PFSK-1 (cell line): ENCODE measurements at regions not wholly inside any gene's neighbourhood (a gene's known extent, or its start where the extent isn't known, plus 50 kb on each side); places are given as distances from the start of the nearest gene placed in this dataset.

Experiments used
- FOXP2 ChIP-seq: optimal IDR thresholded peaks from 2 replicates; pipeline ENCODE3; 2011; ENCODE audit warnings: borderline replicate concordance, control low read depth, inconsistent platforms; ENCODE audit not compliant: insufficient read depth; ENCODE audit errors: extremely low read length, extremely low read depth
- POLR2AphosphoS5 ChIP-seq: IDR thresholded peaks from 2 replicates; pipeline ENCODE4 v1.6.1; 2012; ENCODE audit warnings: low read depth, mild to moderate bottlenecking, control low read depth, low read length, moderate library complexity
- SIN3A ChIP-seq: IDR thresholded peaks from 2 replicates; pipeline ENCODE4 v1.6.1; 2012; ENCODE audit warnings: mild to moderate bottlenecking, low read length, moderate library complexity, borderline replicate concordance; ENCODE audit not compliant: insufficient read depth
- TAF1 ChIP-seq: IDR thresholded peaks from 2 replicates; pipeline ENCODE4 v1.6.1; 2012; ENCODE audit warnings: low read length, control low read depth, borderline replicate concordance; ENCODE audit not compliant: insufficient read depth
- TF ChIP-seq, protein P1 (sequence below), 2 experiments: IDR thresholded peaks; 2 replicates each; pipeline versions ENCODE4 v1.6.1 to v1.8.0; 2011 to 2012; ENCODE audit warnings: low read depth in 2 of 2, low read length in 2 of 2, control low read depth in 1 of 2, inconsistent platforms in 1 of 2, mild to moderate bottlenecking in 1 of 2, moderate library complexity in 1 of 2; ENCODE audit not compliant: insufficient read depth in 1 of 2

- TF ChIP-seq TAF1: no peak
- TF ChIP-seq FOXP2: no peak
- TF ChIP-seq SIN3A: no peak
- TF ChIP-seq, protein P1, sequence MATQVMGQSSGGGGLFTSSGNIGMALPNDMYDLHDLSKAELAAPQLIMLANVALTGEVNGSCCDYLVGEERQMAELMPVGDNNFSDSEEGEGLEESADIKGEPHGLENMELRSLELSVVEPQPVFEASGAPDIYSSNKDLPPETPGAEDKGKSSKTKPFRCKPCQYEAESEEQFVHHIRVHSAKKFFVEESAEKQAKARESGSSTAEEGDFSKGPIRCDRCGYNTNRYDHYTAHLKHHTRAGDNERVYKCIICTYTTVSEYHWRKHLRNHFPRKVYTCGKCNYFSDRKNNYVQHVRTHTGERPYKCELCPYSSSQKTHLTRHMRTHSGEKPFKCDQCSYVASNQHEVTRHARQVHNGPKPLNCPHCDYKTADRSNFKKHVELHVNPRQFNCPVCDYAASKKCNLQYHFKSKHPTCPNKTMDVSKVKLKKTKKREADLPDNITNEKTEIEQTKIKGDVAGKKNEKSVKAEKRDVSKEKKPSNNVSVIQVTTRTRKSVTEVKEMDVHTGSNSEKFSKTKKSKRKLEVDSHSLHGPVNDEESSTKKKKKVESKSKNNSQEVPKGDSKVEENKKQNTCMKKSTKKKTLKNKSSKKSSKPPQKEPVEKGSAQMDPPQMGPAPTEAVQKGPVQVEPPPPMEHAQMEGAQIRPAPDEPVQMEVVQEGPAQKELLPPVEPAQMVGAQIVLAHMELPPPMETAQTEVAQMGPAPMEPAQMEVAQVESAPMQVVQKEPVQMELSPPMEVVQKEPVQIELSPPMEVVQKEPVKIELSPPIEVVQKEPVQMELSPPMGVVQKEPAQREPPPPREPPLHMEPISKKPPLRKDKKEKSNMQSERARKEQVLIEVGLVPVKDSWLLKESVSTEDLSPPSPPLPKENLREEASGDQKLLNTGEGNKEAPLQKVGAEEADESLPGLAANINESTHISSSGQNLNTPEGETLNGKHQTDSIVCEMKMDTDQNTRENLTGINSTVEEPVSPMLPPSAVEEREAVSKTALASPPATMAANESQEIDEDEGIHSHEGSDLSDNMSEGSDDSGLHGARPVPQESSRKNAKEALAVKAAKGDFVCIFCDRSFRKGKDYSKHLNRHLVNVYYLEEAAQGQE (IDR thresholded peaks at IDR 0.05; ENCODE audit: insufficient read depth in 1 of 2, low read depth in 2 of 2, low read length in 2 of 2): no peak
- no peak for TF ChIP-seq POLR2AphosphoS5
Observed at GRCh38 chr20:22652681-22653588, 68.6 kb upstream of the FOXA2 start.

DNA sequence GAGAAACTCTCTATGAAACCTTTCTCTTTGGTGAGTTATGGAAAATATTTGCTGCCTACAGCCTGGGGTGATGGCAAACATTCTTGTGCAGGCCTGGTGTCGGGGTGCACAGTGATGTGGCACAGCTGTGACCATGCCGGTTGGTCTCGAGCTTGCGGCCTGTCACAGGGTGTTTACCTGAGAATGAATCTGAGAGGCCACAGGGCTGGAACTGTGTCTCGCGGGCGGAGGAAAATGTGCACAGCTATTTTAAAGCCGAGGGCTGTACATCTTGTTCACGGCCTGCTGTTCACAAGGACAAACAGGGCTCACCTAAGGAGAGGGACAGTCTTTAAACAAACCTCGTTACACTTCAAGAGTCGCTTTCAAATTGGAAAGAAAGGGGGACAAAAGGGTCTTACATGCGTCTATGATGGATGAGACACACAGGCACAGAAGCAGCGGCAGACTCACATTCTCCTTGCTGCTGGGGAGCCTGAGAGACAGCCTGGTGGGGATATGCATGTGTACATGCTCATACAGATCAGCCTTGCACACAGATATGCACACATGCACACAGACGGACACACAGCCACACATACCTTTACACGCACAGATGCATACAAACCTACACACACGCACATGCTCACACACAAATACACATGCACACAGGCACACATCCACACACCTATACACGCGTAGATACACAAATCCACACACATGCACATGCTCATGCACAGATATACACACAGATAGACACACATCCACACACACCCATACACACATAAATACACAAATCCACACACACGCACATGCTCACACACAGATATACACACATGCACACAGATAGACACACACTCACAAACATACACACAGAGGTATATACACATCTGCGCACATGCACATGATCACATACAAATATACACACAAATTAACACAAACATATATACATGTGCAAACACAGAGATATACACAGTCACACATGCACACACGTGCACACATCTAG is 69.6 kb upstream of the FOXA2 start:
- TF ChIP-seq FOXP2: no peak

DNA sequence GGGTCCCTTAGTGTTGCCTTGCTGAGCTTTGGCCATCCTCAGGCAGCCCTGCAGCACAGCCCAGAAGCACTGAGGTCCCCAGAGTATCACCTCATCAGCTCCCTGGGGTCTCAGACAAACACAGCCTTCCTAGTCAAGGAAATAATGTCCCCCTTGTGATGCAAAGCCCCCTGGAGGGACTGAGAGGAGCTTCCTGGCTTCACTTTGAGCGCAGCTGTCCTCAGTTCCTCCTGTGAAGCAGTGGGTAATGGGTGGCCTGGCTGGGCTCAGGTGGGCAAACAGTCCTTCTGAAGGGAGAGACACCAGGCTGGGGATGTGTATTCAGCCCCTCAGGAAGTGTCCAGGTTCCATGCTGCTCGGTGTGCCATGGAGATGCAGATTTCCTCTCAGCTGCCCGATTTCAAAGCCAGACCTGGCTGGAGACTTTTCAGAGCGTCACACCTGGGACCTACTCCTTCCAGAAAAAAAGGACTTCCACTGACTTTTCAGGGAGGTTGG is 79.2 kb upstream of the FOXA2 start:
- TF ChIP-seq TAF1 (no peak), FOXP2 (no peak), POLR2AphosphoS5 (no peak), SIN3A (no peak)
- TF ChIP-seq, protein P1 (IDR thresholded peaks at IDR 0.05; ENCODE audit: insufficient read depth in 1 of 2, low read depth in 2 of 2, low read length in 2 of 2): no peak

- TF ChIP-seq FOXP2: no peak
Observed at GRCh38 chr20:22667198-22667597, 82.8 kb upstream of the FOXA2 start.

- no peak for TF ChIP-seq FOXP2
- TF ChIP-seq SIN3A: no peak
- TF ChIP-seq, protein P1 (IDR thresholded peaks at IDR 0.05; ENCODE audit: insufficient read depth in 1 of 2, low read depth in 2 of 2, low read length in 2 of 2): no peak
- no peak for TF ChIP-seq POLR2AphosphoS5
- no peak for TF ChIP-seq TAF1
Observed at GRCh38 chr20:22672191-22672590, 87.8 kb upstream of the FOXA2 start.

- TF ChIP-seq FOXP2 (no peak), SIN3A (no peak), POLR2AphosphoS5 (no peak), TAF1 (no peak)
- TF ChIP-seq, protein P1 (IDR thresholded peaks at IDR 0.05; ENCODE audit: insufficient read depth in 1 of 2, low read depth in 2 of 2, low read length in 2 of 2): no peak
Observed at GRCh38 chr20:22673467-22673866, 89.1 kb upstream of the FOXA2 start.
